ENCODE measurements at regions not wholly inside any gene's neighbourhood (a gene's known extent, or its start where the extent isn't known, plus 50 kb on each side); places are given as distances from the start of the nearest gene placed in this dataset.
A peak's percentile ranks its signal among the peaks of the same experiment; 100 is the strongest.

DNA sequence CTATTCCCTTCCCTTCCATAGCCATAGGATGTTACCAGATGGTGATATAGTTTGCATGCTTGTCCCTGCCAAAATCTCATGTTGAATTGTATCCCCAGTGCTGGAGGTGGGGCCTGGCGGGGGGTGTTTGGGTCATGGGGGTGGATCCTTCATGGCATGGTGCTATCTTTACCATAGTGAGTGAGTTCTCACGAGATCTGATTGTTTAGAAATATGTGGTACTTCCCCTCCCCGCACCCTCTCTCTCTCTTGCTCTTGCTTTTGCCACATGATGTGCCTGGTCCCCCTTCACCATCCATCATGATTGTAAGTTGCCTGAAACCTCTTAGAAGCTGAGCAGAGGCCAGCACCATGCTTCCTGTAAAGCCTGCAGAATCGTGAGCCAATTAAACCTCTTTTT lies 181.3 kb downstream of the CAND1 start:
- intact Hi-C loops (cut with micrococcal nuclease) = loop anchor here (10.0 kb wide), 2 partner anchors 184 to 354 kb away; no protein-coding TSS in a partner anchor
- ChIA-PET POLR2A (interaction anchor here (0.7 to 2.0 kb wide), 2 partner anchors 13 to 30 kb away, joined by 3 to 4 read pairs; no protein-coding TSS in a partner anchor), CTCF (no interaction called here)
- TF ChIP-seq, protein P1, sequence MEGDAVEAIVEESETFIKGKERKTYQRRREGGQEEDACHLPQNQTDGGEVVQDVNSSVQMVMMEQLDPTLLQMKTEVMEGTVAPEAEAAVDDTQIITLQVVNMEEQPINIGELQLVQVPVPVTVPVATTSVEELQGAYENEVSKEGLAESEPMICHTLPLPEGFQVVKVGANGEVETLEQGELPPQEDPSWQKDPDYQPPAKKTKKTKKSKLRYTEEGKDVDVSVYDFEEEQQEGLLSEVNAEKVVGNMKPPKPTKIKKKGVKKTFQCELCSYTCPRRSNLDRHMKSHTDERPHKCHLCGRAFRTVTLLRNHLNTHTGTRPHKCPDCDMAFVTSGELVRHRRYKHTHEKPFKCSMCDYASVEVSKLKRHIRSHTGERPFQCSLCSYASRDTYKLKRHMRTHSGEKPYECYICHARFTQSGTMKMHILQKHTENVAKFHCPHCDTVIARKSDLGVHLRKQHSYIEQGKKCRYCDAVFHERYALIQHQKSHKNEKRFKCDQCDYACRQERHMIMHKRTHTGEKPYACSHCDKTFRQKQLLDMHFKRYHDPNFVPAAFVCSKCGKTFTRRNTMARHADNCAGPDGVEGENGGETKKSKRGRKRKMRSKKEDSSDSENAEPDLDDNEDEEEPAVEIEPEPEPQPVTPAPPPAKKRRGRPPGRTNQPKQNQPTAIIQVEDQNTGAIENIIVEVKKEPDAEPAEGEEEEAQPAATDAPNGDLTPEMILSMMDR (IDR thresholded peaks at IDR 0.05) = no peak
- no peak for DNase-seq
- H3K4me1 Mint-ChIP-seq (ENCODE audit: low read depth) = peaks cover 53% of the 10 kb centered on the region
- H3K36me3 Mint-ChIP-seq (ENCODE audit: low read depth) = peaks cover 20% of the 10 kb centered on the region
- H3K27me3 Mint-ChIP-seq = peaks cover 4% of the 10 kb centered on the region
- H3K9me3 Mint-ChIP-seq = peaks cover 28% of the 10 kb centered on the region
- no peak overlapping the region for H3K4me3 Mint-ChIP-seq
- ATAC-seq = no peak
- H3K27ac Mint-ChIP-seq = no peak overlapping the region

DNA sequence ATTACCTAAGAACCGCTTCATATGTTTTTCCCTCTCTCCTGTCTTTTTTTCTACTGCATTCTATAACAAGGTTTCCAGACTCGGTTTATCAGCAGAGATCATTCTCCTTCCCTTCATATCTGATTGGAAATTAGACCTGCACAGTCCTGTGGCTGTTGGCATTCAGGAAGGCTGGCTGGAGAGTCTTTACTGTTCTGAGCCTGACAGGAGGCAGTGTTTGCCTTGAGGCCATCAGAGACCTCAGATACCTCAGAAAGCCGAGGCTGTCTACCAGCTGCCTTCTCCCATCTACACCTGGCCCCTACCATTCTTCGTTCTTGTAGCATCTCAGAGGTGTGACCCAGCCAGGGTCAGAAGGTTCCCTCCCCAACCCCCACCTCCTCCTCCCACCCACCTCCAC lies 182.0 kb downstream of the CAND1 start:
- H3K4me3 Mint-ChIP-seq = no peak overlapping the region
- H3K27ac Mint-ChIP-seq = no peak overlapping the region
- ATAC-seq (no peak), DNase-seq (no peak)
- POLR2A ChIA-PET = interaction anchor here (0.7 to 2.0 kb wide), 3 partner anchors 12 to 197 kb away, joined by 3 to 4 read pairs (median 3); partner anchors contain the start of gene DYRK2
- peaks cover 28% of the 10 kb centered on the region for H3K9me3 Mint-ChIP-seq
- peaks cover 20% of the 10 kb centered on the region for H3K36me3 Mint-ChIP-seq (ENCODE audit: low read depth)
- peaks cover 53% of the 10 kb centered on the region for H3K4me1 Mint-ChIP-seq (ENCODE audit: low read depth)
- CTCF ChIA-PET = no interaction called here
- H3K27me3 Mint-ChIP-seq = peaks cover 8% of the 10 kb centered on the region
- TF ChIP-seq, protein P1 (IDR thresholded peaks at IDR 0.05) = no peak
- intact Hi-C loops (cut with micrococcal nuclease) = loop anchor here (10.0 kb wide), 2 partner anchors 184 to 354 kb away; no protein-coding TSS in a partner anchor

DNA sequence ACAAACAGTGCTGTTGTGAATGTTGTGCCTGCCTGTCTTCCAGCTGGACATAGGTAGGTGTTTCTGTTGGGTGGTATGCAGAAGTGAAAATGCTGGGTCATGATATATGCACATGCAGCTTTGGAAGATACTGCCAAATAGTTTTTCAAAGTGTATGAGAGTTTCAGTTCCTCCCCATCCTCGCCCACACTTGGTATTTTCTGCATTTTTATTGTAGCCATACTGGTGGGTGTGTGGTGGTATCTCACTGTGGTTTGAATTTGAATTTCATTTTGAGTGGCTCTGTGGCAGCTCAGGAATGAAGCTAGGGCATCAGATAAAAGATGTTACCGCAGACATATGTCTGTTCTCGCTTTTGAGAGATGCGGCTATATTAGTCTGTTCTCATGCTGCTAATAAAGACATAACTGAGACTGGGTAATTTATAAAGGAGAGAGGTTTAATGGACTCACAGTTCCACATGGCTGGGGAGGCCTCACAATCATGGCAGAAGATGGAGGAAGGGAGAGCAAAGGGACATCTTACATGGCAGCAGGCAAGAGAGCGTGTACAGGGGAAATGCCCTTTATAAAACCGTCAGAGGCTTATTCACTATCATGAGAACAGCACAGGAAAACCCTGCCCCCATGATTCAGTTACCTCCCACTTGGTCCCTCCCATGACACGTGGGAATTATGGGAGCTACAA lies 183.1 kb downstream of the CAND1 start:
- peak overlapping the region; percentile 18 for H3K4me3 Mint-ChIP-seq
- peaks cover 20% of the 10 kb centered on the region for H3K36me3 Mint-ChIP-seq (ENCODE audit: low read depth)
- CTCF ChIA-PET = interaction anchor here (1.0 to 1.4 kb wide), 4 partner anchors 12 to 178 kb away, joined by 3 to 7 read pairs (median 4); no protein-coding TSS in a partner anchor
- DNase-seq (peak; percentile 62), ATAC-seq (peak; percentile 65)
- TF ChIP-seq, protein P1 (IDR thresholded peaks at IDR 0.05) = no peak
- H3K27ac Mint-ChIP-seq = peak overlapping the region; percentile 84
- H3K4me1 Mint-ChIP-seq (ENCODE audit: low read depth) = peaks cover 47% of the 10 kb centered on the region
- H3K9me3 Mint-ChIP-seq = peaks cover 28% of the 10 kb centered on the region
- POLR2A ChIA-PET = interaction anchor here (0.6 to 1.6 kb wide), 3 partner anchors 120 to 196 kb away, joined by 3 to 4 read pairs (median 3); partner anchors contain the start of gene DYRK2
- intact Hi-C loops (cut with micrococcal nuclease) = loop anchor here (10.0 kb wide), 2 partner anchors 183 to 353 kb away; no protein-coding TSS in a partner anchor
- peaks cover 12% of the 10 kb centered on the region for H3K27me3 Mint-ChIP-seq

DNA sequence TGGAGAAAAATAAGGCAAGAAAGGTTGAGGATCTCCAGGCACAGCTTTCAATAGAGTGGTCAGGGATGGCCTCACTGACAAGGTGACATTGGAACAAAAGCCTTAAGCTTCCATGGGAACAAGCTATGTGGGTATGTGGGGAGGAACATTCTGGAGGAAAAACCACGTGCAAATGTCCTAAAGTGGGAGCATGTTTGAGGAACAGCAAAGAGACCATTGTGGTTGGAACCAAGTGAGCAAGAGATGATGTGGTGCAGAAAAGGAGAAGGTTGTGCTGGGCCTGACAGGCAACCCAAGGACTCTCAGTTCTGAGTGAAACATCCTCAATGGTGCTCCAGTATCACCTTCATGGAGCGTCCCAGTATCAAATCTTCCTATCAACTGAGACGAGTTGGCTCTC lies 184.0 kb downstream of the CAND1 start:
- ATAC-seq = no peak
- peaks cover 20% of the 10 kb centered on the region for H3K36me3 Mint-ChIP-seq (ENCODE audit: low read depth)
- CTCF ChIA-PET = interaction anchor here (1.0 to 1.3 kb wide), 3 partner anchors 35 to 180 kb away, joined by 3 read pairs; no protein-coding TSS in a partner anchor

More for the DNA sequence above, 184.0 kb downstream of the CAND1 start:
- intact Hi-C loops (cut with micrococcal nuclease) = loop anchor here (10.0 kb wide), 2 partner anchors 182 to 352 kb away; no protein-coding TSS in a partner anchor
- Mint-ChIP-seq H3K27me3 (peaks cover 13% of the 10 kb centered on the region), H3K27ac (no peak overlapping the region), H3K4me1 (ENCODE audit: low read depth) (peaks cover 47% of the 10 kb centered on the region), H3K9me3 (peaks cover 26% of the 10 kb centered on the region), H3K4me3 (no peak overlapping the region)
- POLR2A ChIA-PET = interaction anchor here (0.5 to 0.7 kb wide), 3 partner anchors 9 to 139 kb away, joined by 3 to 4 read pairs (median 4); no protein-coding TSS in a partner anchor
- DNase-seq = no peak
- TF ChIP-seq, protein P1 (IDR thresholded peaks at IDR 0.05) = no peak
